ENCODE measurements at regions not wholly inside any gene's neighbourhood (a gene's known extent, or its start where the extent isn't known, plus 50 kb on each side); places are given as distances from the start of the nearest gene placed in this dataset.

DNA sequence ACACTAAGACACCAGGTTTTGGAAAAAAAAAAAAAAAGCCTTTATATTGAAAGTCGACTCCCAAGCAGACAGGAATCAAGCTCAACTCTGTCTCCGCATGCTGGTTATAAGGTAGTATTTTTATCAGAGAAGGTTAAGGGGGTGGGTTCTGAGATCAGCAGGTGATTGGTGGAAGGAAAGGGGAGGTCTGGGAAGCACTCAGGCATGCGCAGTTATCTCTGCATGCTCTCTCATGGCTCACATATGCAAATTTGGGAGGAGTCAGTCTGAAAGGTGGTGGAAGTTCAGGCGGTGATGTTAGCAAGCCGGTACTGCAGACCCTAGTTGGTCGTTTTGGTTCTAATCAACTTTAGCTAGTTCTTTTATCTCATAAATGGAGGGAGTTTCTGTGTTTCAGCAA is 357.6 kb upstream of the C16orf82 start:
- TF ChIP-seq, protein P1, sequence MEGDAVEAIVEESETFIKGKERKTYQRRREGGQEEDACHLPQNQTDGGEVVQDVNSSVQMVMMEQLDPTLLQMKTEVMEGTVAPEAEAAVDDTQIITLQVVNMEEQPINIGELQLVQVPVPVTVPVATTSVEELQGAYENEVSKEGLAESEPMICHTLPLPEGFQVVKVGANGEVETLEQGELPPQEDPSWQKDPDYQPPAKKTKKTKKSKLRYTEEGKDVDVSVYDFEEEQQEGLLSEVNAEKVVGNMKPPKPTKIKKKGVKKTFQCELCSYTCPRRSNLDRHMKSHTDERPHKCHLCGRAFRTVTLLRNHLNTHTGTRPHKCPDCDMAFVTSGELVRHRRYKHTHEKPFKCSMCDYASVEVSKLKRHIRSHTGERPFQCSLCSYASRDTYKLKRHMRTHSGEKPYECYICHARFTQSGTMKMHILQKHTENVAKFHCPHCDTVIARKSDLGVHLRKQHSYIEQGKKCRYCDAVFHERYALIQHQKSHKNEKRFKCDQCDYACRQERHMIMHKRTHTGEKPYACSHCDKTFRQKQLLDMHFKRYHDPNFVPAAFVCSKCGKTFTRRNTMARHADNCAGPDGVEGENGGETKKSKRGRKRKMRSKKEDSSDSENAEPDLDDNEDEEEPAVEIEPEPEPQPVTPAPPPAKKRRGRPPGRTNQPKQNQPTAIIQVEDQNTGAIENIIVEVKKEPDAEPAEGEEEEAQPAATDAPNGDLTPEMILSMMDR (IDR thresholded peaks at IDR 0.05; ENCODE audit: low read length), result no peak
- no peak for TF ChIP-seq EZH2 (IDR thresholded peaks at IDR 0.05; ENCODE audit: borderline replicate concordance, low read length)
